Left renal cortex interstitium (tissue), 4 donors: ENCODE measurements at regions not wholly inside any gene's neighbourhood (a gene's known extent, or its start where the extent isn't known, plus 50 kb on each side); places are given as distances from the start of the nearest gene placed in this dataset.

Experiments used
- DNase-seq, 4 donors: peaks; one replicate each; pipeline ENCODE4 v3.0.0-alpha.2; 2013; ENCODE audit warnings: low read depth in 4 of 4, low spot score in 2 of 4, missing footprints in 1 of 4

DNA sequence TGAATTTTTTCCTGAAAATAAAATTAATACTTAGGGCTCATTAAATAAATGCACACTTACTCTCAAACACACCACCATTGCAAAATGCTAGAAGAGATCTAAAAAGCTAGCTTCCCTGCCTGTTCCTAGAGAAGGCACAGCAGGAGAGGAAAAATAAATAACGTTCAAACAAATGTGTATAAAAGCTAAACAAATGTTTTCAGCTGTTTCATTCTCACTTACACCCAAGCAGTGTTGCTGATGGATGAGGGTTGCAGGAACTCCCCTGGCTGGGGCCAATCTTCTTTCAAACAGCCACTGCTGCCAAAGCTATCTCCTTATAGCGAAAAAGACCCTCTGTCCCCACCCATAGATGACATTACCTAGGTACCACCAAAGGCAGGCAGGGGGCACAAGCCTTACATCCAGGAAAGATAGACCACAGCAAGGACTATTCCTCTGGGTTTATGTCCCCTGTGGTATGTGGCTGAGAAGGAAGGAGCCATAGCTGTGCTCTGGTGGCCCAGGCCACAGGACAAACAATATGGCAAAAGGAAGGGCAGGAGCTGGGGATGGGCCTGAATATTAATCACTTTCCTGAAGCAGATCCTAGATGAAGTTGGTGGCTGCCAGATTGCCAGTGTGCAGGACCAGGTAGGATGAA is 214.6 kb downstream of the TTC32 start:
- no peak for DNase-seq

DNA sequence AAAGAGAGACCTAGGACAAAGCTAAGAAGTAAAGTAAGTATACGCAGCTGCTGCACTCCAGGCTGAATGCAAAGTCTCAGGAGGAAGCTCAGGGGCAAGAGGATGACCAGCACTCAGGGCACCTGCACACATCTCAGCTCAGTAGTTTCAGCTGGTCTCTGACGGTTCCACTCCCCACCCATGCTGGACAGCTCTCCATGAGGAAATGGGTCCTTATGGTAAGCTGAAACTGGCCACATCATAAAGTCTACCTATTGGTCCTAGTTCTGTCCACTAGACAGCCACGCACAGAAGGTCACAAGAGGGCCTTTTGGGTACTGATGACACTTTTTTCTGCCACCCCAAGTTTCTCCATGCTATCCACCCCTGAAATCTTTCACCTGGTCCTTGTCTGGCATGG is 215.3 kb downstream of the TTC32 start:
- DNase-seq: no peak

DNA sequence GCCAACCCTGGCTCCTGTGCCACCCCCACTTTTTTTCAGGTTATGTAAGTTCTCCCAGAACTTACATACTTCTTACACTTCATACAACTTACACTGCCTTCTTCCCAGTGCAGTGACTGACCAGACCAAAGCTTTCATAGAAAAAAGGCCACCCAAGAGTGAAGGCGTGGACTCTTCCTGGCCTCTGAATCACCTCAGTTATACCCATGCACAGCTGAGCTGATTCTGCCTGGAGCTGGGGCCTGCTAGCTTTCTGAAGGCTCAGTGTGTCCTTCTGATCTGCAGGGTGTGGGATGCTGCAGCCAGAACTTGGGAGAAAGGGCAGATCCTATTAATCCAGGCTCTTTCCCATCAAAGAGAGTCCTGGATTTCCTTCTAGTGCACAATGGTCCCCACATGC is 216.1 kb downstream of the TTC32 start:
- DNase-seq: no peak

DNA sequence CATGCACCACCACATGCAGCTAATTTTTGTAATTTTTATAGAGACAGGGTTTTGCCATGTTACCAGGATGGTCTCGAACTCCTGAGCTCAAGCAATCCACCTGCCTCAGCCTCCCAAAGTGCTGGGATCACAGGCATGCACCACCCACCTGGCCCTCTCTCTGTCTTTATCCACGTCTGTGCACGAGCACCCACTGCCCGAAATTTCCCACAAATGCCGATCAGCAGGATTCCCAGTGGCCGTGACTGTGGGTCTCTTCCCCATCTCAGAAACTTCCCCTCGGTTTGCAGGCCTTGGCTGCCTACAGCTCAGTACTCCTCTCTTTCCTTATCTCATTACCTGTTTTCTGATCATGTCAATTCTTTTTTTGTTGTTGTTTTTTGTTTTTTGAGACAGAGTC is 217.3 kb downstream of the TTC32 start:
- no peak for DNase-seq

DNA sequence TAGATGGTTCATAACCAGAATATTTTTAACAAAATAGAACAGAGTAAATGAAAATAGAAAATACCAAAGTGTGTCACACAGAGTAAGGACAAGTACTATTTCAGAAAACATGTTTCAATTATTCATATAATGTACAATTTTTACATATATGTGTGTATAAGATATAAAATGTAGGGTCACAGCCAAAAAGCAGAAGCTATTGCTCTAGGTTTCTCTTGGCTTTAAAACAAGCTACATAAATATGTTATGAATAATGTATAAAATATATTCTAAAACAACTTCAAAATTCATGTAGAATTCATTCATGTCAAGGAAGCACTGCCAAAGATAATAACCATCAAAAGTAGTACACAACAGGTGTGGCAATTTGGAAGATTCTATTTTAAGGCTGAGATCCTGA is 218.2 kb downstream of the TTC32 start:
- DNase-seq: no peak

DNA sequence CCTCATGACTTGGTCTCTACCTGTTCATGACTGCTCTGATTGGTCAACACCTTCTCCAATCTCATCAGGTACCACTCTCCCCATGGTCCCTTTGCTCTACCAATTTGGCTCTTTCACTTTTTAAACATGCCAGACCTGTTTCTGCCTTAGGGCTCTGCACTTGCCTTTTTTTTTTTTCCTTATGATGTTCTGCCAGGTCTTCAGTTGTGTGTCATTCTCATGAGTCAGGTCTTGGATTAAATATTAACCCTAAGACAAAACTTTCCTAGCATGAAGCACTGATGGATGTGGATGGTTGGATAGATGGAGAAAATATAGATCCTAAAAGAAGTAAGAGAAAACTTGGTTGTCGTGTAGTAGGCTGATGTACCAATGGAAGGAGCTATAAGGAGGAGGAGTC is 219.3 kb downstream of the TTC32 start:
- DNase-seq: no peak

DNA sequence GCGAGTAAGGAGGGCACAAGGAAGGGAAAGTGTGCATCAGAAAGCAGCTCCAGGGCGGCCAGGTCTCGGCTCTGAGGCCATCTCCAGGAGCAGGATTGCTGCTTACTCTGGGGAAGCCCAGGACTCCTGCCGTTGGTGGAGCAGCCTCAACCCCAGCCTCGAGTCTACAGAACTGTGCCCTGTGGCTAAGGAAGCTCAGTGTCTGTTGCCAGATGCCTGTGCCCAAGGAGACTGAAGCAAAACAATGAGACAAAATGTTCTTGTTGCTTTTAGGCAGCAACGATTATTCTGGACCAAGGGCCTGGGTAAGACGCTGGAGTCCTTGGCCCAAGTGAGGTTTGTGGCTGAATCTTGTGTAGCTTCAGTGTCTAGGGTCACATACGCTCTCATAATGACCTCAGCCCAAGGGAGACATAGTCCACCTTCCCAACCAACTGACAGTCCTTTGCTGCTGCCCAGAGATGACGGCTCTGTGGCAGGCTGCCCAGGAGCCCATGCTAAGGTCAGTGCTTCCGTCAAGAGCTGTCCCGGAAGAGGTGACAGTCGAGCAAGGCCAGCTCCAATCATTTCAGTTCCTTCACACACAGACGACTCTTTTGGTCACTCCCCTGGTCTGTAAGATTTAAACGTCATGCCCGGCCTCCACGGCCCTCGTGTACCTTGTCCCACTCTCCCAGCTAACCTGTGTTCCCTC is 223.8 kb downstream of the TTC32 start:
- no peak for DNase-seq

DNA sequence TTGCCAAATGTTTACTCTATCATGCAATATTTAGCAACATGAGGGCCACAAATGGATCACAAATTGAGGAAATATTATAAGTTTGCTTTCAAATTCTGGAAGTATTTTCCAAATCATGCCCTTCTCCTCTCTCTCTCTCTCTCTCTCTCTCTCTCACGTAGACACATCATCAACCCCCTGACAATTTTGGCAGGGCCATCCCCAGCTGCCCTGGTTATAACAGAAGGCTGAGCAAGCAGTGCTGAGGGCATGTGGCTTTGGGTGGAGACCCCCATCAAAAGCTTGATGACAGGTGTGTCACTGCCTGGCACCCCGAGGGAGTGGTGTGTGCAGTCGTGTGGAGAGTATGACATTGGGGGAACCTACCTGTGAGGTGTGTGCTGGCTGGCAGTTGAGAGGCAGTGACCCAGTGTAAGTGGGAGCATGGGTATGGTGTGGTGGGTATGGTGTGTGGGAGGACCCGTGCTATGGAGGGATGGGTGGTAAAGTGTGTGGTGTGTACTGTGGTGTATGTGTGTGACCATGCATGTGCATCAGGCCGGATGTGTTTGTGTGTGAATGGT is 224.5 kb downstream of the TTC32 start:
- DNase-seq: no peak

DNA sequence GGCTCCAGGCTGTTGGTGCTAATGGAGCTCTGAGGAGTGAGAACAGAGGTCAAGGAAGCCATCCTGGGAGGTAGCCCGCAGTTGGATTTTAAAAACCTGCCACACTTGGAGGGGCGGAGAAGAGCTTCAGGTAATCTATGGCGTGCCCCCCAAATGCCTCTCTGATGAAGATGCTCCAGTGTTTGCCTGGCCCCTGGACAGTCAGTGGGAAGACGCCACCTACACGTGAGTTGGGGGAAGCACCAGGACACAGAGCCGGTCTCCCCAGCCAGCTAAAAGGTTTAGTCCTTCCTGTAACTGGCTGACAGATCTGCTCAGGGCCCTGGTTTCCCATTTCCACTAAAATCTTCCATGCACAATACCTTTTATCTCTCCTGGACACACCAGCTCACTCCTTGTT is 225.0 kb downstream of the TTC32 start:
- no peak for DNase-seq

DNA sequence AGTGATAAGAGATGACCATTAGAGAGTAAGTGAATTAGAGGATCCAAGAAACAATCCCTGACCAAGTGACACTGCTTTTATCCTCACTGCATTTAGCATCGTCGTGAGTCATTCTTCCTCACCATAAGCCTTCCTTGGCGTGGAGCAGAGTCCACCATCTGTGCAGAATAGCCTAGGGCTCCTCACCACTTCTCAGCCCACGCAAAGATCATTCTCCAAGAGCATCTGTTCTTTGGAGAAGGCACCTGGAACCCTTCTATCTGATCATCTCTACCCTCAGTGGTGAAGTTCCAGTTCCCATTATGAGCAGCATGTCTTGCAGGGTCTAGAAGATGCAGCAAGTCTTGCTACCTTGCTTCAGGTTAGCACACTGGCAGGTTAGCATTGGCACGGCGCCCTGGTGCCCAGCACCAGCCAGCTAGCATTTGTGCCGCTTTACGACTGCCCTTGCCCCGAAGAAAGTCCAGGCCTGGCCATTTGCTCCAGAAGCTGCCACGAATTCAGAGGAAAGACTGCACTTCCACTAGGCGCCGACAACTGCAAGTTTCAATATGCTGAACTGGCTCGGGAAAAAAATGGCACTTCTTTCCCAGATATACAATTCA is 225.8 kb downstream of the TTC32 start:
- DNase-seq: no peak

DNA sequence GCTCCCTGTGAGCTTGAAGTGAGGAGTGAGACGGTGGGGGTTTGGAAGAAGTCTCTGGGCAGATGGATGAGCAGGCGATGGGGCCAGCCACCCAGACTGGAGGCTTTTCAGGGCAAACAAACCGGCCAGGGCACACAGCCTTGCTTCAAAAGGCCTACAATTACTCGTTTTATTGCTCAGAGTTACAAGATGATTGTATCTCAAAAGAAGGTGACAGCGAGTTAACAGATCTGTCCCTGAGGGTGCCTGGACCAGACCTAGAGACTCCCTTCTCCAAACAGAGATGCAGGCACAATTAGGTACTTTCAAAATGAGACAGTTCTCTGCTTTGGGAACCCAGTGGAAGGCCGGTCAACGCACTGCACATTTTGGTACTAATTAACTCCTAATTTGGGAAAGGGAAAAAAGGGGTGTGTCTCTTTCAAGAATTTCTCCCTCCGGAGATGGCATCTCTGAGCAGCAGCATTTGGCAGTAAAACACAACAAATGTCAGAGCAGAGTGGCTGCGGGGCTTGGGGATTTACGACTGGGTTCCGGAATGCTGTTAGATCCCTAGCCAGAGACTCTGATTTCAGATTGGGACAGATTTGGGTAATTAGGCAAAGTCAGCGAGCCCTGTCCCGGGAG is 226.7 kb downstream of the TTC32 start:
- DNase-seq: no peak

DNA sequence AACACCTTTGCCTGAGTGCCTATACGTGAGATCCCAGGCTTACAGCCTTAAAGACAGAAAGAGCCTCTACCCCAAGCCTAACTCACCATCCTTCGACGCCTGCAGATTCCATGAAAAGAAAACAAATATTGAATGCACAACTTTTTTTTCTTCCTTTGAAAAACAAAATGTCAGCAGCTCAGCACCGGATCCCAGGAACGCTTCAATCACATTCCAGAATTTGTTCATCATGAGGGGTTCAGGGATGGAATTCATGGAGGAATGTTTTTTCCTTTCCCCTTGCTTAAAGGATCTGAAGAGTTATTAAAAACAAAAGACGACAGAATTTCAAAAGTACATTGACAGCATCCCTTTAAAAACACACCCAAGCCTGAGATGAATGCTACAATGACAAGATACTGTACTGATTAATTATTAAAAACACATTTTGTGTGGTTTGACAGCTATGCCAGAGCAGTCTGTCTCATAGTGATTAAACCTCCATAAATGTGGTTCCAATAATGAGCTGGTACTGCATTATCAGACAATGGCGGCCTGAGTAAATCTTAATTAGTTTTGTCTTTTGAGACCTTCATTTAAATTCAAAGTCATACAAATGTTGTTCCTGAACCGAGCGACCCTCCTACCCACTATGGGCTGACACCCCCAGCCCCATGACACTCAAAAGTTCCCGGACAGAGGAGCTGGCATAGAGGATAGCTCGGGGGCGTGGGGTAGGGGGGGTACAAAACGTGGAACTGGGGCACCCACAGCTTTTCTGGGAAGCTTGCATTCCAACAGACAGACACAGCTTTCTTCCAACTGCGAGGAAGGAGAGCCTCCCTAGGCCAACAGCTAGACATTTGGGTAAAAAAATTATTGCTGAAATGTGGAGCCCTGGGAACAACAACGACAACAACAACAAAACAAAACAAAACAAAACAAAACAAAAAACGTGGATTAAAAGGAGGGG is 227.5 kb downstream of the TTC32 start:
- DNase-seq: no peak

DNA sequence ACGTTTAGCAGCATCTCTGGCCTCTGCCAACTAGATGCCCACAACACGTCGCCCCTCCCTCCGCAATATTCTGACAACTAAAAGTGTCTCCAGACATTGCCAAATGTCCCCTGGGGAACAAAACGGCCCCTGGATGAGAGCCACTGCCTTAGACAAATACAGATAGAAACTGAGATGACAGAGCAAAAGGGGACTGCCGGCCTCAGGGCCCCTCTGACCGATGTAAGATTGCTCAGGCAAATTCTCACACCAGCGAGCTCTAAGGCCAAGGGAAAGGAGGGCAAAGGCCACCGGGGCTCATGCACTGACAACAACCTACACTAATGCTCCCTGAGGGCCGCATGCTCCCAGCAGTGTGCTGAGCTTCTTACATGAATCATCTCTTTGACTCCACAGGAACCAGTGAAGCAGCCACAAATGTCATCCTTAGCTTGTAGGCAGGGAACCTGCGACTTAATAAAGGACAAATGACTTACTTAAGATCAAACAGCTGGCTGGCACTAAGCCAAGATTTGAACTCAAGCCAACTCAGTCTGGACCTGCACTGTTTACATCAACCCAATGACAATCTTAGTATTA is 228.5 kb downstream of the TTC32 start:
- no peak for DNase-seq

DNA sequence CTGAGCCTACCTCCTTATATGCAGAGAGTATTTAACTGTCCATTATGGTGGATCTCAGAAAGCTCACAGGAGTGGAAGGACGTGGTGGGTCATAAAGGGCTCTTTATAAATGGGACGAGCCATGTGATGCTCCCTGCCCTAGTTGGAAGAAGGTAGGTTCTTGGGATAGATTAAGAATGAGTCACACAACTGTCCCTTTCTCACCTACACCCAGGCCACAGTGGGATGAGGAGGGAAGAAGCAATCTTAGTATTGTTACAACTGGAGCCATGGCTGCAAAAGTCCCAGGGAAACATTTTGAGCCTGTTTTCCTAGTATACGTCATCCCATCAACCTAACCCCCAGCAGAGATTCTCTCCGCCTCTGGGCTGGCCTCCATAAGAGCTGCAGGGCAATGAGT is 229.9 kb downstream of the TTC32 start:
- no peak for DNase-seq

DNA sequence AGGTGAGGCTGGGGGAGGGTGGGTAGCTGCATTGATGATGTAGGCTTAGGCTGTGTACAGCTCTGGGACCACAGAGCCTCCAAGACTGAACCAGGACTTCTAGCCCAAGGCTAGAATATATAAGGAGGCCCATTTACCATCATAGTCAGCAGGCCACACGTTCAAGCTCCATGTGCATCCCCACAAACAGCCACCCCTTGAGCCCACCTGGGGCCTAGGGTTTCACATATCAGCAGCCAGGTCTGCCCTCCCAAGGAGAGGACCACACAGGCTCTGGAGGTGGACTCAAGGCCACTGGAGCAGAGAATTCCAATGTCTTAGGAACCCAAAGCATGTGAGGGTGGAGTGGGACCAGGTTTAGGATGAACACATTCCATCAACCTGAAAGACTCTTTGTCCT is 230.5 kb downstream of the TTC32 start:
- no peak for DNase-seq

DNA sequence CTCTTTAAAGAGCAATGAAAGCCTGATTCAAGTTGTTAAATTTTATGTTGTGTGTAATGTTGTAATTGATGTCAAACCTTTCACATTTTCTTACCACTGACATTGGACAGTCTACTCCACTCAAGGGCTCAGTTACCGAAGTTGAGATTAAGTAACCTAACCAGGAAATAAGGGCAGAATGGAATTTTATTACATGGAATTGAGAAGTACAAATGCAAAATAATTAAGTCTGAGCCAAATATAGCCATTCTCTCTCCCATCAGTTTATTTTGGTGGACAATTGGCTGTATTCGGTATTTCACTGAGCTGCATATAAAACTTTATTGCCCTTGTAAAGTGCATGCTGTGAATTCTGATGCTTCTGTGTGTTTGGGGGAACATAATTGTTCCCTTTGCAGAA is 231.5 kb downstream of the TTC32 start:
- DNase-seq: peak in 2 of 4 donors; percentile 59 to 75

DNA sequence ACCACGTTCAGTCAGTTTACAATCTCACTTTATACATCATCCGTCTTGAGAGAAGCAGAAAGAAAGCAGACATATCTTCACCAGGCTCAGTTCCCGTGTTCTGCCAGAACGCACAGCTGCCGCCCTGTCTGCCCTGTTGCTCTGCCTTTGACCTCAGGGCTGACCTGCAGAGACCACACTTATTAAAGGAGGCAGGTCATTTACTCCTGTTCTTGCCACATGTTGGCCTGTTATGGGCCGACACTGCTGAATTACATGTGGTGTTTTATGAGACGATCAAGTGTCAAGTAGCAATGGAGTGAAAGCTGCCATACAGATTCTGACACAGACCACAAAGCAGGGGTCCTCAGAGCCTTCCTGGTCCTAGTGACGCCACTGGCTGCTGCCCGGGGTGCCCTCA is 232.2 kb downstream of the TTC32 start:
- no peak for DNase-seq

DNA sequence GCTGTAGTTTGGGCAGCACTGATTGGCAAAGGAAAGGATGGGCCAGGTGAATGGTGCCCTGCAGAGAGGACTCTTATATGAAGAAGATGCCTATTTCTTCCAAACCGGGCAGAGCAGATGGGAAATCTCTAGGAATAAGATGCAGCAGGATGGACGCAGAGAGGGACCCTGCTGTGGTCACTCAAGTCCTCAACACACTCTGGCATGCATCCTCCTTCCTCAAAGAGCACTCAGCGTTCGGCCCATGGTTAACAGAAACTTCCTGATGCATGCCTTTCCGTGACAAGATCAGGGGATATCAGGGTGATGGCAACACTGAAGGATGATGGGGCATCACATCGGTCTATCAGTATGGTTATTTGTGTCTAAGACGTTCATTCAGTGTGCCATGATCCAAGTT is 232.7 kb downstream of the TTC32 start:
- DNase-seq: no peak

DNA sequence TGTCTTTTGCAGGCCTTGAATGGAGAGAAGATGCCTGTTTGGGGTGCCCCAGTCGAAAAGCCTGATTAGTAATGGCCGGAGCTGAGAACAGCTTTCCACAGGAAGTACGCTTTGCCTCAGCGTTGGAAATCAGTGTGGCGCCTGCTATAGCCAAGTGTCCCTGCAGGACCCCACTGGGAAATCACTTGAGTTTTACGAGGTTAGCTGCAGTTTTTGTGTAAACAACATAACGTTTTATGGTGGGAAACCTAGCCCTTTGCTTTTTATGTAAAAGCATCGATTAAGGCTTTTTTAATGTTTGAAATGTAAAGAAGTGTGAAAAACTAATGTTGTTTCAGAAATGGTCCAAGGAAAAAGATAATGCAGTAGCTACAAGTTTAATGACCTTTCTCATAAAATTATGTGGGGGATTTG is 234.2 kb downstream of the TTC32 start:
- DNase-seq: no peak

DNA sequence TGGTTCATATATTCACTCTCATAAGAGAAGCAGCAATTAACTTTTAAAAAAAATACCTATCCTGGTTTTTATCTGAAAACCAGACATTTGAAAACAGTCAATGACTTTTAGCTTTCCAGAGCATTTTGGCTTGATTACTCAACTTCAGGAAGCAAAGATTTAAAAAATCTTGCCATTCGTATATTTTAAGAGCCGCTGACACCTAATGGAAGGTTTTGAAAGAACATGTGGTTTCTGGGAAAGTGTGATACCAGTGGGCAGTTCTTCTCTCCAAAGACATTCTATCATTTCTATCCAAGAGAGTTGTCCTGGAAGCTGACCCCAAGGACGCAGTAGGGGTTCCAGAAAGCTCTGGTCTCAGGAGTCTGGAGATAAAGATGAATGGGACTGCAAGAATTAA is 234.7 kb downstream of the TTC32 start:
- DNase-seq: no peak
